AG04449 (cell line): ENCODE measurements at regions not wholly inside any gene's neighbourhood (a gene's known extent, or its start where the extent isn't known, plus 50 kb on each side); places are given as distances from the start of the nearest gene placed in this dataset.

Experiments
- CTCF ChIA-PET: fragments of 350-600 bp; formaldehyde crosslinking; extraction: SDS; loops from one replicate; lab custom pipeline; 2021; ENCODE audit warnings: antibody characterized with exemption; lab: Yijun Ruan, JAX
- POLR2A ChIA-PET: fragments of 400-600, 350-600 bp; formaldehyde crosslinking; extraction: SDS; loops from one replicate; lab custom pipeline; 2020; ENCODE audit warnings: antibody characterized with exemption, inconsistent platforms; lab: Yijun Ruan, JAX
- DNase-seq: peaks from one replicate; pipeline ENCODE4 v3.0.0-alpha.2; 2010; ENCODE audit warnings: low read depth, low spot score
- H3K4me3 ChIP-seq: 2 replicates; pipeline ENCODE4 v1.5.1; 2011; ENCODE audit warnings: low read depth, mild to moderate bottlenecking, control low read depth, low read length
- TF ChIP-seq, protein P1 (sequence below): IDR thresholded peaks from one replicate; pipeline ENCODE4 v1.5.1; 2011; ENCODE audit warnings: mild to moderate bottlenecking, moderate library complexity, low read length, control low read depth, inconsistent platforms; ENCODE audit not compliant: insufficient read depth; ENCODE audit errors: missing control alignments

DNA sequence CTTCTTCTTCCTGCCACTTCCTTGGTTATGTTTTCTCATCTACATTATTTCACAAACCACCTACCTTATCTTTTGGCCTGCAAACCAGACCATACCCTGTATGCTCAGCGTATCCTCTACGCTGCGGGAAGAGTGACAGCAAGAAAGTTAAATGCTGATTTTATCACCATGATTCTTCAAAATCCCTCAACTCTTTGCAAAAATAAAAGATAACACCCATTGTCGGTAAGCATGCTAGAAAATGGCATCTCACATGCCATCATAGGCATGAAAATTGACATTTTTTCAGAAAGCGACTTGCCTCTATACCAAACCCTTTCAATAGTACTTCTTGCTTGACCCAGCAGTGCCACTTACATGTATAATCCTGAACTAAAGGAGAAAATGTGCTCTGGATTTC lies 102.0 kb downstream of the HPGD start:
- H3K4me3 ChIP-seq: no peak overlapping the region
- POLR2A ChIA-PET: no interaction called here
- DNase-seq: no peak
- CTCF ChIA-PET: no interaction called here
- TF ChIP-seq, protein P1, sequence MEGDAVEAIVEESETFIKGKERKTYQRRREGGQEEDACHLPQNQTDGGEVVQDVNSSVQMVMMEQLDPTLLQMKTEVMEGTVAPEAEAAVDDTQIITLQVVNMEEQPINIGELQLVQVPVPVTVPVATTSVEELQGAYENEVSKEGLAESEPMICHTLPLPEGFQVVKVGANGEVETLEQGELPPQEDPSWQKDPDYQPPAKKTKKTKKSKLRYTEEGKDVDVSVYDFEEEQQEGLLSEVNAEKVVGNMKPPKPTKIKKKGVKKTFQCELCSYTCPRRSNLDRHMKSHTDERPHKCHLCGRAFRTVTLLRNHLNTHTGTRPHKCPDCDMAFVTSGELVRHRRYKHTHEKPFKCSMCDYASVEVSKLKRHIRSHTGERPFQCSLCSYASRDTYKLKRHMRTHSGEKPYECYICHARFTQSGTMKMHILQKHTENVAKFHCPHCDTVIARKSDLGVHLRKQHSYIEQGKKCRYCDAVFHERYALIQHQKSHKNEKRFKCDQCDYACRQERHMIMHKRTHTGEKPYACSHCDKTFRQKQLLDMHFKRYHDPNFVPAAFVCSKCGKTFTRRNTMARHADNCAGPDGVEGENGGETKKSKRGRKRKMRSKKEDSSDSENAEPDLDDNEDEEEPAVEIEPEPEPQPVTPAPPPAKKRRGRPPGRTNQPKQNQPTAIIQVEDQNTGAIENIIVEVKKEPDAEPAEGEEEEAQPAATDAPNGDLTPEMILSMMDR: no peak

- ChIA-PET CTCF (no interaction called here), POLR2A (no interaction called here)
- H3K4me3 ChIP-seq: no peak overlapping the region
- DNase-seq: no peak
- TF ChIP-seq, protein P1: no peak
These were observed 103.6 kb downstream of the HPGD start for GRCh38 chr4:174418640-174419212.

DNA sequence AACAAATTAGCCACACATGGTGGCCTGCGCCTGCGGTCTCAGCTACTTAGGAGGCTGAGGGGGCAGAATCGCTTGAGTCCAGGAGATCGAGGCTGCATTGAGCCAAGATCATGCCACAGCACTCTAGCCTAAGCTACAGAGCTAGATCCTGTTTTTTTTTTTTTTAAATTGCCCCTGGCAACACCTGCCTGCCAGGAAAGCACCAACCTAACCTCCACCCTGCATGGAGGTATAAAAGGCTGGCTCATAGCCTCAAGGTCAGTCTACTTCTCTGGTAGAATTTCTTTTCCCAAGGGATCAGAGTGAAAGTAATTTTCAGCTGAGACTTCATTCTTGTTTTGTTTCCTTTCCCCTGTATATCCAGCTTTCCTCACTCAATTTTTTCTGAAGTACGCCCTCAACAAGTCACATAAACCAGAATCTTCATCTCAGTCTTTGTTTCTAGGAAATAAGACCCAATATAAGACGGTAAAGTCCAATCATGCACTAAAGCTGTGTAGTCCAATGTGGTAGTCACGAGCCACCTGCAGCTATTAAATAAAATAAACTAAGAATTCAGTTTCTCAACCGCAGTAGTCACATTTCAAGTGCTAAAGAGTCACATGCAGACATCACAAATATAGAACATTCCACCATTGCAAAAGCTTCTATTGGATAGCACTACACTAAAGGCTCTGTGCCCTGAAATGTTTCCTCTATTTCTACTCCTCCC lies 113.3 kb downstream of the HPGD start:
- ChIA-PET CTCF (no interaction called here), POLR2A (no interaction called here)
- H3K4me3 ChIP-seq: no peak overlapping the region
- DNase-seq: no peak
- TF ChIP-seq, protein P1: no peak

DNA sequence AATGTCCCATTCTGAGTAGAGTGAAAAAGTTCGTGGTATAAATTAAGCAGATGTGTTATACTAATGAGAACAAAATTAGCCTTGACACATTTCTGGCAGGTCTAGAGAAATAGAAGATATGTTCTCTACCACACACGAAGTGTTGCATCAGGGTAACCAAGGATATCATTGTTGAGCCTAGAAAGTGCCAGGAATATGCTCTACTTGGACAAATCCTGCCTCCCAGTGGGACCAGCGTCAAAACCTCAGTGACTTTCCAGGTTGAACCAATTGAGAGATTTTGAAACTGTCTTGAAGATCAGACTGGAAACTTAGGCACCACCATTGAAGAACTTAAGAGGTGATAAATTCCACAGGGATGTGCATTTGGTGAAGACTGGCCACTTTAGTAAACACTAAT lies 115.9 kb downstream of the HPGD start:
- no peak for DNase-seq
- ChIA-PET POLR2A (no interaction called here), CTCF (no interaction called here)
- no peak overlapping the region for H3K4me3 ChIP-seq
- TF ChIP-seq, protein P1: no peak

DNA sequence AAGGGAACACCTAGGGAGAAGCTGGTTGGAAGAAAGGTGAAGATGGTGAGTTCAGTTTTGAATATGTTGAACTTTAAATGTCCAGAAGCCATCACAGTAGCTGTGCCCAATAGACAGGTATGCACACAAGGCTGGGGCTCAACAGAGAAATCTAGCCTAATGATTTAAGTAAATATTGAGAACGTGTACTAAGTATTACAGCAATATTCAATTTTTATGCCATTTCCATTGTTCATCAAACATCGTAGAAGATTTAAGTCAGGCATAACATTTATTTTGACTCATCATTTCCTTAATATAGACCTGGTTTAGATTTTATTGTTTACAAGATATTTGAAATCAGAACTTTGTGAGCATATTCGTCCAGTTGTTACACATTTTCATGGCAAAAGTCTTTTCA lies 116.4 kb downstream of the HPGD start:
- CTCF ChIA-PET: no interaction called here

GRCh38 chr4:174404677-174405076 lies 117.6 kb downstream of the HPGD start:
- no peak for DNase-seq
- TF ChIP-seq, protein P1: no peak
- ChIA-PET POLR2A (no interaction called here), CTCF (no interaction called here)
- H3K4me3 ChIP-seq: no peak overlapping the region

More for the DNA sequence above, 116.4 kb downstream of the HPGD start:
- no peak for DNase-seq
- TF ChIP-seq, protein P1: no peak
- POLR2A ChIA-PET: no interaction called here
- no peak overlapping the region for H3K4me3 ChIP-seq
